HepG2 (cell line): ENCODE measurements at regions not wholly inside any gene's neighbourhood (a gene's known extent, or its start where the extent isn't known, plus 50 kb on each side); places are given as distances from the start of the nearest gene placed in this dataset.

ENCODE experiments used
- ARNTL ChIP-seq: sonication (generic); formaldehyde crosslinking; IDR thresholded peaks from 2 replicates; pipeline ENCODE4 v1.4.0; 2020; ENCODE audit warnings: mild to moderate bottlenecking, missing genetic modification reagents
- CEBPB ChIP-seq: IDR thresholded peaks from 2 replicates; pipeline ENCODE4 v1.6.1; 2011; ENCODE audit warnings: low read depth, low read length, improper control_type of control experiment, borderline replicate concordance
- CHD4 ChIP-seq: fragments of 200-600 bp; sonication (generic); IDR thresholded peaks from 2 replicates; pipeline ENCODE4 v1.7.0; 2017; ENCODE audit warnings: mild to moderate bottlenecking, low read length, borderline replicate concordance
- ETV6 ChIP-seq: sonication (generic); formaldehyde crosslinking; conservative IDR thresholded peaks from 2 replicates; pipeline ENCODE4 v1.4.0; 2020; ENCODE audit warnings: missing genetic modification reagents
- NKX3-1 ChIP-seq: sonication (generic); formaldehyde crosslinking; IDR thresholded peaks from 2 replicates; pipeline ENCODE4 v1.5.0; 2020; ENCODE audit warnings: missing genetic modification reagents
- TP53 ChIP-seq: sonication (generic); formaldehyde crosslinking; conservative IDR thresholded peaks from 2 replicates; pipeline ENCODE4 v1.4.0; 2020; ENCODE audit warnings: missing genetic modification reagents
- TF ChIP-seq, protein P1 (sequence below), 2 experiments: IDR thresholded peaks; 2 replicates each; pipeline ENCODE4 v1.6.1; 2011 to 2012; ENCODE audit warnings: low read length in 2 of 2, borderline replicate concordance in 1 of 2, low read depth in 1 of 2, mild to moderate bottlenecking in 1 of 2, moderate library complexity in 1 of 2
- TF ChIP-seq, protein P2 (sequence below): sonication (generic); formaldehyde crosslinking; IDR thresholded peaks from 2 replicates; pipeline ENCODE4 v1.4.0; 2020; ENCODE audit warnings: mild to moderate bottlenecking, missing genetic modification reagents, borderline replicate concordance

DNA sequence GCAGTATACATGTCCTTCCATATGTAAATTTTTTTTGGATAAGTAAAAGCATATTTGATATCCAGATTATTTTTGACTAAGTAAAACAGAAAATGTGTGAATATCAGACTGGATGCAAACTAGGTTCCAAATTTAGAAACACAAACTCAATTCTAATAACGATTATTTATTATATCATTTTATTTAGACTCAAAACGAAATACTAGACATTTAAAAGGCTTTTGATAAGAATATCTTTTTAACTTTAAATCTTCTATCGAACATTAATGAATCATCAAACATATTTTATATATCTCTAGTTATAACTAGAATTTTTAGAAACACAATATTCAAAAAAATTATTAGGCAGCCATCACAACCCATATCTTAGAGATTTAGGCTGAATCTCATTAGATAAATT lies 195.2 kb upstream of the KCND2 start:
- no peak for TF ChIP-seq ARNTL
- TF ChIP-seq TP53 (CRISPR knock-in tag) = no peak
- TF ChIP-seq, protein P1, sequence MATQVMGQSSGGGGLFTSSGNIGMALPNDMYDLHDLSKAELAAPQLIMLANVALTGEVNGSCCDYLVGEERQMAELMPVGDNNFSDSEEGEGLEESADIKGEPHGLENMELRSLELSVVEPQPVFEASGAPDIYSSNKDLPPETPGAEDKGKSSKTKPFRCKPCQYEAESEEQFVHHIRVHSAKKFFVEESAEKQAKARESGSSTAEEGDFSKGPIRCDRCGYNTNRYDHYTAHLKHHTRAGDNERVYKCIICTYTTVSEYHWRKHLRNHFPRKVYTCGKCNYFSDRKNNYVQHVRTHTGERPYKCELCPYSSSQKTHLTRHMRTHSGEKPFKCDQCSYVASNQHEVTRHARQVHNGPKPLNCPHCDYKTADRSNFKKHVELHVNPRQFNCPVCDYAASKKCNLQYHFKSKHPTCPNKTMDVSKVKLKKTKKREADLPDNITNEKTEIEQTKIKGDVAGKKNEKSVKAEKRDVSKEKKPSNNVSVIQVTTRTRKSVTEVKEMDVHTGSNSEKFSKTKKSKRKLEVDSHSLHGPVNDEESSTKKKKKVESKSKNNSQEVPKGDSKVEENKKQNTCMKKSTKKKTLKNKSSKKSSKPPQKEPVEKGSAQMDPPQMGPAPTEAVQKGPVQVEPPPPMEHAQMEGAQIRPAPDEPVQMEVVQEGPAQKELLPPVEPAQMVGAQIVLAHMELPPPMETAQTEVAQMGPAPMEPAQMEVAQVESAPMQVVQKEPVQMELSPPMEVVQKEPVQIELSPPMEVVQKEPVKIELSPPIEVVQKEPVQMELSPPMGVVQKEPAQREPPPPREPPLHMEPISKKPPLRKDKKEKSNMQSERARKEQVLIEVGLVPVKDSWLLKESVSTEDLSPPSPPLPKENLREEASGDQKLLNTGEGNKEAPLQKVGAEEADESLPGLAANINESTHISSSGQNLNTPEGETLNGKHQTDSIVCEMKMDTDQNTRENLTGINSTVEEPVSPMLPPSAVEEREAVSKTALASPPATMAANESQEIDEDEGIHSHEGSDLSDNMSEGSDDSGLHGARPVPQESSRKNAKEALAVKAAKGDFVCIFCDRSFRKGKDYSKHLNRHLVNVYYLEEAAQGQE (IDR thresholded peaks at IDR 0.05; ENCODE audit: borderline replicate concordance in 1 of 2, low read depth in 1 of 2, low read length in 2 of 2) = no peak
- TF ChIP-seq CEBPB = no peak
- TF ChIP-seq ETV6 (CRISPR knock-in tag) = no peak
- TF ChIP-seq NKX3-1 (CRISPR knock-in tag) = no peak
- TF ChIP-seq, protein P2, sequence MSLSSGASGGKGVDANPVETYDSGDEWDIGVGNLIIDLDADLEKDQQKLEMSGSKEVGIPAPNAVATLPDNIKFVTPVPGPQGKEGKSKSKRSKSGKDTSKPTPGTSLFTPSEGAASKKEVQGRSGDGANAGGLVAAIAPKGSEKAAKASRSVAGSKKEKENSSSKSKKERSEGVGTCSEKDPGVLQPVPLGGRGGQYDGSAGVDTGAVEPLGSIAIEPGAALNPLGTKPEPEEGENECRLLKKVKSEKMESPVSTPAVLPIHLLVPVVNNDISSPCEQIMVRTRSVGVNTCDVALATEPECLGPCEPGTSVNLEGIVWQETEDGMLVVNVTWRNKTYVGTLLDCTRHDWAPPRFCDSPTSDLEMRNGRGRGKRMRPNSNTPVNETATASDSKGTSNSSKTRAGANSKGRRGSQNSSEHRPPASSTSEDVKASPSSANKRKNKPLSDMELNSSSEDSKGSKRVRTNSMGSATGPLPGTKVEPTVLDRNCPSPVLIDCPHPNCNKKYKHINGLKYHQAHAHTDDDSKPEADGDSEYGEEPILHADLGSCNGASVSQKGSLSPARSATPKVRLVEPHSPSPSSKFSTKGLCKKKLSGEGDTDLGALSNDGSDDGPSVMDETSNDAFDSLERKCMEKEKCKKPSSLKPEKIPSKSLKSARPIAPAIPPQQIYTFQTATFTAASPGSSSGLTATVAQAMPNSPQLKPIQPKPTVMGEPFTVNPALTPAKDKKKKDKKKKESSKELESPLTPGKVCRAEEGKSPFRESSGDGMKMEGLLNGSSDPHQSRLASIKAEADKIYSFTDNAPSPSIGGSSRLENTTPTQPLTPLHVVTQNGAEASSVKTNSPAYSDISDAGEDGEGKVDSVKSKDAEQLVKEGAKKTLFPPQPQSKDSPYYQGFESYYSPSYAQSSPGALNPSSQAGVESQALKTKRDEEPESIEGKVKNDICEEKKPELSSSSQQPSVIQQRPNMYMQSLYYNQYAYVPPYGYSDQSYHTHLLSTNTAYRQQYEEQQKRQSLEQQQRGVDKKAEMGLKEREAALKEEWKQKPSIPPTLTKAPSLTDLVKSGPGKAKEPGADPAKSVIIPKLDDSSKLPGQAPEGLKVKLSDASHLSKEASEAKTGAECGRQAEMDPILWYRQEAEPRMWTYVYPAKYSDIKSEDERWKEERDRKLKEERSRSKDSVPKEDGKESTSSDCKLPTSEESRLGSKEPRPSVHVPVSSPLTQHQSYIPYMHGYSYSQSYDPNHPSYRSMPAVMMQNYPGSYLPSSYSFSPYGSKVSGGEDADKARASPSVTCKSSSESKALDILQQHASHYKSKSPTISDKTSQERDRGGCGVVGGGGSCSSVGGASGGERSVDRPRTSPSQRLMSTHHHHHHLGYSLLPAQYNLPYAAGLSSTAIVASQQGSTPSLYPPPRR = no peak
- TF ChIP-seq CHD4 = no peak
